KMS-11 (cell line): ENCODE measurements at regions not wholly inside any gene's neighbourhood (a gene's known extent, or its start where the extent isn't known, plus 50 kb on each side); places are given as distances from the start of the nearest gene placed in this dataset.

Source experiments
- H2AFZ ChIP-seq: fragments of 200-600 bp; sonication (generic); 2 replicates; pipeline ENCODE4 v1.6.1; 2016; ENCODE audit warnings: antibody characterized with exemption, mixed run types, low read depth
- H3K27ac ChIP-seq: fragments of 200-600 bp; sonication (generic); 2 replicates; pipeline ENCODE4 v1.6.1; 2016; ENCODE audit warnings: mild to moderate bottlenecking, mixed run types
- H3K27me3 ChIP-seq: fragments of 200-600 bp; sonication (generic); 2 replicates; pipeline ENCODE4 v1.6.1; 2017; ENCODE audit warnings: mild to moderate bottlenecking, low read depth, mixed run types, moderate library complexity; ENCODE audit not compliant: insufficient read depth
- H3K36me3 ChIP-seq: fragments of 200-600 bp; sonication (generic); 2 replicates; pipeline ENCODE4 v1.6.1; 2017; ENCODE audit warnings: mild to moderate bottlenecking, mixed run types; ENCODE audit not compliant: insufficient read depth
- H3K4me1 ChIP-seq: fragments of 200-600 bp; sonication (generic); 2 replicates; pipeline ENCODE4 v1.6.1; 2016; ENCODE audit warnings: mild to moderate bottlenecking, low read depth, mixed run types; ENCODE audit not compliant: poor library complexity, severe bottlenecking
- H3K4me2 ChIP-seq: fragments of 200-600 bp; sonication (generic); 2 replicates; pipeline ENCODE4 v1.7.0; 2016; ENCODE audit warnings: mild to moderate bottlenecking, mixed run types
- H3K4me3 ChIP-seq: fragments of 200-600 bp; sonication (generic); IDR thresholded peaks from 2 replicates; pipeline ENCODE4 v1.6.1; 2017; ENCODE audit warnings: low read depth, low read length, mixed read lengths; ENCODE audit not compliant: insufficient read depth
- H3K79me2 ChIP-seq: fragments of 200-600 bp; sonication (generic); 2 replicates; pipeline ENCODE4 v1.6.1; 2016; ENCODE audit warnings: low read depth, mixed run types; ENCODE audit not compliant: insufficient read depth
- H3K9ac ChIP-seq: fragments of 200-600 bp; sonication (generic); 2 replicates; pipeline ENCODE4 v1.6.1; 2016; ENCODE audit warnings: mild to moderate bottlenecking, mixed run types
- H4K20me1 ChIP-seq: fragments of 200-600 bp; sonication (generic); 2 replicates; pipeline ENCODE4 v1.6.1; 2016; ENCODE audit warnings: mild to moderate bottlenecking, mixed run types; ENCODE audit not compliant: insufficient read depth
- CTCF ChIP-seq: fragments of 200-600 bp; sonication (generic); conservative IDR thresholded peaks from 2 replicates; pipeline ENCODE4 v1.6.1; 2017; ENCODE audit warnings: low read depth, mild to moderate bottlenecking, antibody characterized with exemption, low read length, moderate library complexity, mixed read lengths

- TF ChIP-seq CTCF, result no peak
- Histone ChIP-seq H3K27me3 (no peaks in the 10 kb centered on the region), H3K4me2 (no peak overlapping the region), H3K27ac (no peak overlapping the region), H3K36me3 (no peaks in the 10 kb centered on the region), H2AFZ (no peak overlapping the region), H3K9ac (no peak overlapping the region), H3K4me3 (no peak overlapping the region), H4K20me1 (no peaks in the 10 kb centered on the region), H3K4me1 (no peaks in the 10 kb centered on the region), H3K79me2 (no peaks in the 10 kb centered on the region)
Measured at GRCh38 chr15:31579976-31580375, 253.3 kb downstream of the KLF13 start.

- Histone ChIP-seq H3K79me2 (no peaks in the 10 kb centered on the region), H3K27ac (no peak overlapping the region), H3K36me3 (no peaks in the 10 kb centered on the region), H3K4me3 (no peak overlapping the region), H3K4me2 (no peak overlapping the region), H2AFZ (no peak overlapping the region), H4K20me1 (no peaks in the 10 kb centered on the region), H3K4me1 (no peaks in the 10 kb centered on the region), H3K27me3 (no peaks in the 10 kb centered on the region), H3K9ac (no peak overlapping the region)
- no peak for TF ChIP-seq CTCF
Measured at GRCh38 chr15:31584195-31584594, 257.6 kb downstream of the KLF13 start.

- Histone ChIP-seq H3K27ac (no peak overlapping the region), H3K9ac (no peak overlapping the region), H3K36me3 (no peaks in the 10 kb centered on the region), H3K4me2 (no peak overlapping the region), H2AFZ (no peak overlapping the region), H4K20me1 (no peaks in the 10 kb centered on the region), H3K4me3 (no peak overlapping the region), H3K4me1 (no peaks in the 10 kb centered on the region), H3K27me3 (no peaks in the 10 kb centered on the region), H3K79me2 (no peaks in the 10 kb centered on the region)
- no peak for TF ChIP-seq CTCF
Measured at GRCh38 chr15:31585240-31585639, 258.6 kb downstream of the KLF13 start.

- no peaks in the 10 kb centered on the region for H3K27me3 ChIP-seq
- H3K79me2 ChIP-seq, result no peaks in the 10 kb centered on the region
- H2AFZ ChIP-seq, result no peak overlapping the region
- H3K36me3 ChIP-seq, result no peaks in the 10 kb centered on the region
- no peak overlapping the region for H3K9ac ChIP-seq
- H3K4me3 ChIP-seq, result no peak overlapping the region
- H3K4me2 ChIP-seq, result no peak overlapping the region
- H3K4me1 ChIP-seq, result no peaks in the 10 kb centered on the region
- H3K27ac ChIP-seq, result no peak overlapping the region
- no peaks in the 10 kb centered on the region for H4K20me1 ChIP-seq
- TF ChIP-seq CTCF, result no peak
Measured at GRCh38 chr15:31586841-31587240, 260.2 kb downstream of the KLF13 start.

GRCh38 chr15:31587583-31587982 lies 260.9 kb downstream of the KLF13 start:
- Histone ChIP-seq H3K4me1 (no peaks in the 10 kb centered on the region), H3K79me2 (no peaks in the 10 kb centered on the region), H3K27me3 (no peaks in the 10 kb centered on the region), H3K4me2 (no peak overlapping the region), H3K27ac (no peak overlapping the region), H3K36me3 (no peaks in the 10 kb centered on the region), H3K9ac (no peak overlapping the region), H2AFZ (no peak overlapping the region), H4K20me1 (no peaks in the 10 kb centered on the region), H3K4me3 (no peak overlapping the region)
- no peak for TF ChIP-seq CTCF
